ENCODE measurements at regions not wholly inside any gene's neighbourhood (a gene's known extent, or its start where the extent isn't known, plus 50 kb on each side); places are given as distances from the start of the nearest gene placed in this dataset.

- Histone ChIP-seq H3K4me1 (replicated peaks in 1 of 4; ENCODE audit: control insufficient read depth in 3 of 4, insufficient read depth in 4 of 4, low read length in 3 of 4) (no peaks in the 10 kb centered on the region), H2BK12ac (ENCODE audit: low read depth, low read length) (no peak overlapping the region), H3K18ac (ENCODE audit: extremely low read depth, low read length) (no peak overlapping the region), H2BK20ac (ENCODE audit: low read length) (no peak overlapping the region), H4K91ac (replicated peaks; ENCODE audit: insufficient read length, low read length) (no peak overlapping the region), H4K5ac (ENCODE audit: insufficient read length, low read depth, low read length) (no peak overlapping the region), H2BK5ac (ENCODE audit: low read depth, low read length) (no peak overlapping the region), H3K9ac (replicated peaks in 1 of 4; ENCODE audit: extremely low read depth in 1 of 4, low read depth in 3 of 4, low read length in 3 of 4) (no peak overlapping the region), H3K9me3 (ENCODE audit: insufficient read depth in 2 of 2, low read depth in 1 of 2, low read length in 1 of 2) (peaks cover 2 to 5% of the 10 kb centered on the region in 2 experiments; a peak in 2 of 4 replicates), H3K79me1 (ENCODE audit: low read depth, low read length) (no peaks in the 10 kb centered on the region), H3K4me2 (ENCODE audit: insufficient read depth in 1 of 2, low read depth in 2 of 2, low read length in 2 of 2) (no peak overlapping the region), H3K27ac (ENCODE audit: low read depth, low read length) (no peak overlapping the region), H2BK120ac (replicated peaks; ENCODE audit: low read depth, low read length) (no peak overlapping the region), H4K8ac (ENCODE audit: extremely low read depth, insufficient read depth, low read length) (no peak overlapping the region), H3K23me2 (ENCODE audit: low read depth, low read length) (no peaks in the 10 kb centered on the region), H3K79me2 (ENCODE audit: control insufficient read depth in 1 of 2, insufficient read depth in 2 of 2, low read length in 2 of 2) (no peaks in the 10 kb centered on the region), H3K14ac (ENCODE audit: insufficient read length) (no peak overlapping the region), H3K36me3 (ENCODE audit: control insufficient read depth in 2 of 4, insufficient read depth in 4 of 4, low read length in 3 of 4) (no peaks in the 10 kb centered on the region), H3K4ac (replicated peaks; ENCODE audit: insufficient read length, low read depth, low read length) (no peak overlapping the region), H2AK5ac (ENCODE audit: low read depth, low read length) (no peak overlapping the region), H3K27me3 (replicated peaks in 1 of 4; ENCODE audit: control insufficient read depth in 3 of 4, extremely low read depth in 1 of 4, insufficient read depth in 3 of 4, low read length in 3 of 4) (no peaks in the 10 kb centered on the region), H3K4me3 (ENCODE audit: extremely low read depth in 1 of 4, insufficient read depth in 2 of 4, low read depth in 3 of 4, low read length in 4 of 4) (no peak overlapping the region), H2BK15ac (ENCODE audit: low read length) (no peak overlapping the region), H4K20me1 (replicated peaks in 1 of 2; ENCODE audit: control insufficient read depth in 1 of 2, insufficient read depth in 2 of 2, low read length in 2 of 2) (no peaks in the 10 kb centered on the region), H2AFZ (ENCODE audit: low read length) (no peak overlapping the region), H3K56ac (replicated peaks; ENCODE audit: insufficient read length, low read depth, low read length) (no peak overlapping the region), H3K23ac (ENCODE audit: insufficient read length) (no peak overlapping the region)
- no peak for FAIRE-seq
- WGBS, 2 experiments (ENCODE audit: extremely low coverage in 1 of 2, insufficient coverage in 1 of 2, insufficient read length in 1 of 2, insufficient replicate concordance in 2 of 2, low coverage in 1 of 2, low lambda C conversion rate in 2 of 2, missing lambda C conversion rate in 1 of 2) = 93% methylated on average over 4 of the region's 4 CpGs; no CpG with 5 or more reads in 1 of the 2 experiments
- ChIA-PET CTCF (ENCODE audit: partially characterized antibody) (interaction anchor here (1.9 kb wide), 1 partner anchor 10 kb away, joined by 5 read pairs; no protein-coding TSS in a partner anchor), POLR2A (ENCODE audit: partially characterized antibody) (no interaction called here)
- no peak for DNase-seq (ENCODE audit: low read depth in 1 of 2, low spot score in 2 of 2)
- TF ChIP-seq POU5F1 (IDR thresholded peaks at IDR 0.05; ENCODE audit: low read depth, low read length) = no peak
- no peak for TF ChIP-seq EGR1 (IDR thresholded peaks at IDR 0.05; ENCODE audit: borderline replicate concordance, low read depth, low read length)
These were observed 68.3 kb downstream of the MAF start for GRCh38 chr16:79532273-79532672.

Data from H1 (cell line).